Right kidney (tissue), 1 donor: ENCODE measurements at regions not wholly inside any gene's neighbourhood (a gene's known extent, or its start where the extent isn't known, plus 50 kb on each side); places are given as distances from the start of the nearest gene placed in this dataset.
A peak's percentile ranks its signal among the peaks of the same experiment; 100 is the strongest.

ENCODE experiments used
- DNase-seq: peaks from one replicate; pipeline ENCODE4 v3.0.0-alpha.2; 2016

DNA sequence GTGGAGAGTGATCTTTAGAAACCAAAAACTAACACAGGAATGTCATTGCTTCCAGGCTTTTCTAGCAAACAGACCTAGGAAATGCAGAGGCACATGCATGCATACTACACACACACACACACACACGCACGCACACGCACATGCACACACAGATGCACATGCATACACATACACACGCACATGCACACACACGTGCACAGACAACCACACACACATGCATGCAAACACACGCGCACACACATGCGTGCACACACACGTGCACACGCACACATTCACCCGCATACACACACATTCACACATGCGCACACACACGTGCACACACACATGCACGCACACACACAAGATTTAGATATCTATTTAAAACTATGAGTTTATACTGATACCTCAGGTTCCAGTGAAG lies 379.5 kb downstream of the ZNF516 start:
- no peak for DNase-seq

GRCh38 chr18:76113101-76113500 lies 381.9 kb downstream of the ZNF516 start:
- no peak for DNase-seq

DNA sequence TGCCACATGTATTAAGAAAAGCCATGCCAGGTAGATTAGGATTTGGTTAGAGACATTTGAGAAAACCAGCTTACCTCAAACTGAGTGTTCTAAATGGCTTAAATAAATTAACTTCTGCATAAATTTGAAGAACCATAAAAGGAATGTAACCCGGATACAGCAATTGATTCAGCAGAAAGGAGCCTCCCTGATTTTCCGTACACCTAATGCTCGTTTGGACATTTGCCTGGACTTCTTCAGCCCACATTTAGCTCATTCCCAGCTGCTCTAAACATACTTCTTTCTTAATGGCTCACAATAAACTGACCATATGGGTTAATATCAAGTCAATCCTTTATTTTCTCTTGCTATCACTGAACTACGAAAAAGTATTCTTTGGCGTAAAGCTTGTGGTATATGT lies 392.4 kb downstream of the ZNF516 start:
- no peak for DNase-seq

DNA sequence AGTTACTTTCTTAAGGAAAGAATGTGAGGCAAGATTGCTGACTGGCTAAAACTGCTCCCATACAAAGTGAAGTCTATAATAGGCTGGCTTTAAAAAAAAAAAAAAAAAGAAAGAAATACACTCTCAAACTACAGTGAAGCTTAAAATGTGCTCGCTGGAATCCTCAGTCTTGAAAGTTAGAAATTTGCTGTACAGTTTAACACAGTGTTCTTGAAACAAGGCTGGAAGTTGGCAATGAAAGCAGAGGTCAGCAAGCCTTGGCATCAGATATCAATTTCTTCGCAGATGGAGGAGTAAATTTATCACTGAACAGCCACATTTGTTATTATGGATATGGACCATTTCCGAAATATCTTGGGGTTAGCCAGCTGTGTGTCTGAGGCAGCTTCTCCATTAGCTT lies 392.9 kb downstream of the ZNF516 start:
- no peak for DNase-seq

GRCh38 chr18:76099931-76100457 lies 395.0 kb downstream of the ZNF516 start:
- no peak for DNase-seq

- no peak for DNase-seq
Observed at GRCh38 chr18:76098674-76099411, 396.2 kb downstream of the ZNF516 start.

GRCh38 chr18:76081536-76081935 lies 413.5 kb downstream of the ZNF516 start:
- DNase-seq = no peak

DNA sequence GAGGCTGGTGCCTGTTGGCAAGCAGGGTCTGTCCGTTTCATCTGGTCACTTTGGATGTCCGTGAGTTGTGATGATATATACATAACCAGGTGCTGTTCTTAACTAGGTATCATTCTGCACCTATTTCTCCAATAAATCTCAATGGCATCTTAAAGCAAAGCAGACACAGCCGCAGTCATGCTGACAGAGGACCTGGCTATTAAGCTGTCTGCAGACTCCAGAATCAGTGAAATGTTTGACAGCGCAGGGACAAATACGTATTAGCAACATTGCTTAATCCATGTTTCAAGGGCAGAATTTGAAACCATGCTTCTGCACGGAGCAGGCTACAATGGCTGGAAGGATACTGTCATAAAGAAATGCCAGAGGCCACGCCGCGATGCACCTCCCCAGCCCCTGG lies 414.6 kb downstream of the ZNF516 start:
- no peak for DNase-seq

DNA sequence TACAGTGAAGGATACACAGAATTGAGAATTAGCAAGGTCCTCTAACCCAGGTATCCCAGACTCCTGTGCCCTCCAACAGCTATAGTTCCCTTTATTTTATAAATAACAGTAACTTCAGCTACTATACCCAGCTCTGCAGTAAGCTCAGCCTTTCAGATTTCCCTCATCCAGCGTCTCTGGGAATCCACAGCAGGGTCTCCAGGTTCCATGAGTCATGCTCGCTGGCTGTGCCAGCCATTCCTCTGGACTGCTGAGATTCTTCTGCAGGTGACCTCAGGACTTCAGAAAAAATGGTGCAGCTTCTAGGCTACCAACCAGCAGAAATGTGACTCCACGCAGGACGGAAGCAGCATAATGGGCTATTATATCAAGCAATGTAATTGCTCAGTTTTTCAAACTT lies 419.3 kb downstream of the ZNF516 start:
- DNase-seq = no peak

- no peak for DNase-seq
Observed at GRCh38 chr18:76064998-76065397, 430.0 kb downstream of the ZNF516 start.

DNA sequence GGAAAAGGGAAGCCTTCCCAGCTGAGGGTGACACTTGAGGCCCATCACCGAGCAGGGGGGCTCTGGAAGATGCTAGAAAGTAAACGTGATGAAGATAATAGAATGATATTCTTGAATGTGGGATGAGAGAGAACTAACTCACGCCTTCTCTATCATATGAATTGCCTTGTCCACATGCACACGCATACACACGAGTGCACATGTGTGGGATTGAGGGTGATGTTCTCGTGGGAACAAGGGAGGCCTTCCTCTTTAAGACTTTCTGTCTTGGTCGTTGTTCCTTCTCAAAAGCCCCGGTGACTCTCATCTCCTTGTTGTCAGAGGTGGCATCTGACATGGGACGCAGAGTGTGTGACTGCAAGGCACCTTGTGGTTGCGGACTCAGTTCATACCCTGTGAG lies 436.9 kb downstream of the ZNF516 start:
- no peak for DNase-seq

GRCh38 chr18:76057386-76057785 lies 437.7 kb downstream of the ZNF516 start:
- no peak for DNase-seq

GRCh38 chr18:76056471-76057110 lies 438.5 kb downstream of the ZNF516 start:
- DNase-seq = no peak

DNA sequence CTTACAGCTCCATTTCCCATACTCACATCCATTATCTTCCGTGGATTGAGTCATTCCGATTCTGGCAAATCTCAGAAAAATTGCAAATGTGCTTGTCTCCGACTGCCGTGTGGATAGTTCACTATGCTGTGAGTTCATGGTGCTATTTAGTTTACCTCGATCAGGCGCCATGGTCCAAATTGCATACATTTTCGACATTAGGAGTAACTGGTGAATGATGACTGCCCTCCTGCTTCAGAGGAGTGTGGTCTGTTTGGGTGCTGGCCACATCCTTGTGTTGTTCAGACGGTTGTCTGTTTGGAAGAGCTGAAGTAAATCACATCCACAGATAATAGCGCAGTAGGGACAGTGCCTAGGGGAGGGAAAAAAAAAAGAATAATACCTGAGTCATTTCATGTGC lies 439.5 kb downstream of the ZNF516 start:
- no peak for DNase-seq

DNA sequence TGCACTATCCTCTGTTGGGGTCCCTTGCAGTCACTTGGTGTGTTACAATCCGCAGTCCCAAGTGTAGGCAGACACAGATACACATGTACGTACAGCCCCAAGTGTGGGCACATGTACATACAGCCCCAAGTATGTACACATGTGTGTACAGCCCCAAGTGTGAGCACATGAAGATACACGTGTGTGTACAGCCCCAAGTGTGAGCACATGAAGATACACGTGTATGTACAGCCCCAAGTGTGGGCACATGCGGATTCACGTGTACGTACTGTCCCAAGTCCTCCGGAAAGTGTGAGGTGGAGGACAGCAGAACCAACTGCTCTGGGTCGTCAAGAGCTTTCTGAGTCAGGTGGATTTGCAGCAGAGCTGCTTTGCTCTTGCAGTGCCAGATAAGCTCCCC lies 440.0 kb downstream of the ZNF516 start:
- no peak for DNase-seq

DNA sequence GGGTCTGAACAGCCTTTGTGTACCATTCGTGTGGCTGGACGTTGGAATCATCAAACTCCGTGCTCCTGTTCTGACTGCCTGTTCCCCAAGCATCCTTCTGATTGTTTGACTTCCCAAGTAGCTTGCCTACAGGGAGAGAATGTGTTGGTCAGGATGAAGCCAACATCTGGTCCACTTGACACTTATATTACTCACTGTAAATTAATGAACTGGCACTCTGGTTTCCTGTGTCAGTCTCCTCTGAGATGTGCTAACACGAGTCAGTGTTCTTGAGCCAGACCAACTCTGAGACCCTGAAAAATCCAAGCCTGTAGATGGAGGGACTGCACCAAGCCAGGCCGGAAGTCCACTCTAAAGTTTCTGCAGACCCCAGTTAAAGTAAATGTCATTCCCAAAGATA lies 440.9 kb downstream of the ZNF516 start:
- no peak for DNase-seq

DNA sequence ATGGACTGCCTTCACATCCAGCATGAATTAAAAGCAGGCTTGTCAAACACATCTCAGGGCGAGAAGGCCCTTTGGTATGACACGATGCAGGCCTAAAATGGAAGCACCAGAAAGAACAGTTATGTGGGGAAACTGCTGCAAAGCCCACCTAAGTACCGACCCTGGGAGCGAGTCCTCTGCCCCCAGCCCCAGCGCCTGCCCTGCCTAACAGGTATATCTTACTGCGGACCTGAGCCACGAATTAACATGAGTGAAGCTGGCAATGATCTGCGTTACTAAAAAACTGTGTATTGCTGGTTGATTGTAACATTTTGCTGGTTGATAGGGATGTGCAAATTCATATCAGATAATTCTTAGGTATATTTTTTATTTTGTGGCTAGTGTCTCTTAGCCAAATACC lies 441.5 kb downstream of the ZNF516 start:
- no peak for DNase-seq

GRCh38 chr18:76052227-76052595 lies 442.8 kb downstream of the ZNF516 start:
- no peak for DNase-seq

GRCh38 chr18:76051396-76052226 lies 443.4 kb downstream of the ZNF516 start:
- peak; percentile 12 for DNase-seq

DNA sequence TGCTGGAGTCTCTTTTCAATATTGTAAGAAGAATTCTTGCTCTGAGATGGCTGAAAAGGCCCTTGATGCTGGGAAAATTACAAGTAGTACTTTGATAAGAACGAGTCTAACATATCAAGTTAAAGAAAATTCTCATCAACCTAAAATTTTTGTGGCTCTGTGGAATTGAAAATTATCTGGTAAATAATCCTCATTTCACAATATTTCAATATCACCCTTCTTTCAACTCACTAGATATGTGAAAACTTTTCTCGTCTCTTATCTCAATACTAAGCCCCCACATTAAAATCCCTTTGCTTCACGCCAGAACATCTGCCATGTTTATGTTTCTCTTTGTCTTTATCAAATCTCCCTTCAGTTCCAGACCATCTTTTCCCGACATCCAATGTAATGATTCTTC lies 448.8 kb downstream of the ZNF516 start:
- no peak for DNase-seq

DNA sequence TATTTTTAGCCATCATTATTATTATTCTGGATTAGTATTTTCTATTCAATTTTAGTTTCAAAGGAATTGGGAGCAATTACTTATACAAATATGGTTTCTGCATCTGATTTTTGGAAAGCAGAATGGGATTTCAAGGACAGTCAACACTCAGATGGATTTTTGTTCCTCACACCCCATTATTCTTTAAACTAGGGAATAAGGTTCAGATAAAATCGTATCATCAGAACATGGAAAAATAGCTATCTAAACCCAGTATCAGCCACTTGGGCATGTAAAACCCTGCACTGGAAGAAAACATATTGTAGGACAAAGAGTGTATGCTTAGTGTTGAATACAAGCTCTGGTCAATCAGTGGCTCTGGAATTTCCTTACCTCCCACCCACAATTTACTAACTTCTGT lies 452.5 kb downstream of the ZNF516 start:
- DNase-seq = no peak

DNA sequence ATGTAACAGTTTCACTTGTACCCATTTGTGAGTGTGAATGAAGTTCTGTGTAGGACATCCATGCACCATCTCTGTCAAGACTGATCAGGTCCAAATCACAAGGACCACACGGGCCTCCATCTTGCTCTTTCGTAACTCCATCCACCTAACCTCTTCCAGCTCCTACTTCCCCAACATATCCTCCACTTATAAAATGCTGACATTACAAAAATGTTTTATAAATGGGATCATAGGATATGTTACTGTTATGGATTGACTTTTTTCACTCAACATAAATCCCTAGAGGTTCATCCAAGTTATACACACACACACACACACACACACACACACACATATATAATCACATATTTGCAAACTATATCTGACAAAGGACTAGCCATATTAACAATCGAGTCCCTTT lies 476.8 kb downstream of the ZNF516 start:
- DNase-seq = no peak

DNA sequence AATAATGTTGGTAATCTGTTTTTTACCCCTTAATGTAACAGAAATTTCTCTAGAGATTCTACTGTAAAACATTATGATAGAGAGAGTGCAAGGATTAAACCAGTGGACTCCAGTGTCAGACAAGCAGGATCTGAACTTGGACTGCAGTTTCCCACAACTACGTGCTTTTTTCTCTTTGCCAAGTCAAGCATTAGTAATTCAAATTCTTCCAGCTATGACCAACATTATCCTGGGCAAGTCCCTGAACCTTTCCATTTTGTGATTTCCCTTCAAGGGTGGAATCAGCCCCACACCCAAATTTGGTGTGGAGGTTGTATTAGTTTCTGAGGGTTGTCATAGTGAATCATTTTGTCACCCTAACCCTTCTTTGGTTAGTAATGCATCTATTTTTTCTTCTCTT lies 482.0 kb downstream of the ZNF516 start:
- DNase-seq = no peak
